LNCaP clone FGC (cell line): ENCODE measurements at regions not wholly inside any gene's neighbourhood (a gene's known extent, or its start where the extent isn't known, plus 50 kb on each side); places are given as distances from the start of the nearest gene placed in this dataset.

Experiments
- DNase-seq: peaks from one replicate; pipeline ENCODE4 v3.0.0-alpha.2; 2011; ENCODE audit warnings: low read depth
- H3K4me3 ChIP-seq: 2 replicates; pipeline ENCODE4 v1.5.1; 2011; ENCODE audit warnings: mild to moderate bottlenecking, low read depth, low read length, control low read depth
- TF ChIP-seq, protein P1 (sequence below): IDR thresholded peaks from 2 replicates; pipeline ENCODE4 v1.5.1; 2012; ENCODE audit warnings: mild to moderate bottlenecking; ENCODE audit not compliant: control insufficient read depth, insufficient read depth; ENCODE audit errors: extremely low read depth

DNA sequence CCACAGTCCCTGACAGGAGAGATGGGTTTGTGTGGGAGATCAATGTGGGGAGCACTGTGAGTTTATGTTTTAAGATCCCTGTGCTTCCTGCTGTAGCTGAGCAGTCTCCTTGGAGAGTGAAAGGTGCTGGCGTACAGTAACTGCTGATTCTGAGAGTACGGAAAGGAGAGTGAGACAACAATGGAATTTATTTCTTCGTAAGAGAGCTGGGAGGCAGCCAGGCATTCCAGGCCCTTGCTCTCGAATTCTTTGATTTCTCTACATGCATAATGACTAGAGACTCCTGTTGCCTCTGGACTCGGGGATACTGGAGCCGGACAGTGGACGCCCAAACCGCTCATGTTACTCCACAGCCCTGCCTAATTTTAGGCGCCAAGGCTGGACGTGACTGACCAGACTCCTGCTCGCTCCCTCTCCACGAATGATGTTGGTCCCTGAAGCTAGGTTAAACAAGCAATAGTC, 131.0 kb upstream of the PHACTR1 start:
- DNase-seq = no peak
- TF ChIP-seq, protein P1, sequence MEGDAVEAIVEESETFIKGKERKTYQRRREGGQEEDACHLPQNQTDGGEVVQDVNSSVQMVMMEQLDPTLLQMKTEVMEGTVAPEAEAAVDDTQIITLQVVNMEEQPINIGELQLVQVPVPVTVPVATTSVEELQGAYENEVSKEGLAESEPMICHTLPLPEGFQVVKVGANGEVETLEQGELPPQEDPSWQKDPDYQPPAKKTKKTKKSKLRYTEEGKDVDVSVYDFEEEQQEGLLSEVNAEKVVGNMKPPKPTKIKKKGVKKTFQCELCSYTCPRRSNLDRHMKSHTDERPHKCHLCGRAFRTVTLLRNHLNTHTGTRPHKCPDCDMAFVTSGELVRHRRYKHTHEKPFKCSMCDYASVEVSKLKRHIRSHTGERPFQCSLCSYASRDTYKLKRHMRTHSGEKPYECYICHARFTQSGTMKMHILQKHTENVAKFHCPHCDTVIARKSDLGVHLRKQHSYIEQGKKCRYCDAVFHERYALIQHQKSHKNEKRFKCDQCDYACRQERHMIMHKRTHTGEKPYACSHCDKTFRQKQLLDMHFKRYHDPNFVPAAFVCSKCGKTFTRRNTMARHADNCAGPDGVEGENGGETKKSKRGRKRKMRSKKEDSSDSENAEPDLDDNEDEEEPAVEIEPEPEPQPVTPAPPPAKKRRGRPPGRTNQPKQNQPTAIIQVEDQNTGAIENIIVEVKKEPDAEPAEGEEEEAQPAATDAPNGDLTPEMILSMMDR = no peak
- no peak overlapping the region for H3K4me3 ChIP-seq

DNA sequence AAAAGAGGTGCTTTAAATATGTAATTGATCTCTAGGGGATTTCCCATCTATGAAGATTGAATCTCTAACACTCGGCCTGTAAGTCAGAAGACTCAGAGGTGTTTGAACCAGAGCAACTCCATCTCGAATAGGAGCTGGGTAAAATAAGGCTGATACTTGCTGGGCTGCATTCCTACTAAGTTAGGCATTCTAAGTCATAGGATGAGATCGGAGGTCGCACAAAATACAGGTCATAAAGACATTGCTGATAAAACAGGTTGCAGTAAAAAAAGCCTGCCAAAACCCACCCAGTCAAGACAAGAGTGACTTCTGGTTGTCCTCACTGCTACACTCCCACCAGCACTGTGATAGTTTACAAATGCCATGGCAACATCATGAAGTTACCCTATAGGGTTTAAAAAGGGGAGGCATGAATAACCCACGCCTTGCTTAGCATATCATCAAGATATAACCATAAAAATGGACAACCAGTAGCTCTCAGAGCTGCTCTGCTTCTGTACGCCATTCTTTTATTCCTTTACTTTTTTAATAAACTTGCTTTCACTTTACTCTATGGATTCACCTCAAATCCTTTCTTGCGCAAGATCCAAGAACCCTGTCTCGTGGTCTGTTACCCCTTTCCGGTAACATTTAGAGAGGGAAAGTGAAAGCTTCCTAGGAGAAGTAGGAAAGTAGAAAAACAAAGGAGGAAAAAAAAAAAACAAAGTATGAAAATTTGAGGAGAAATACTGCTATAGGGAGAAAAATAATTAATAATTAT, 129.7 kb upstream of the PHACTR1 start:
- H3K4me3 ChIP-seq = no peak overlapping the region
- DNase-seq = no peak
- TF ChIP-seq, protein P1 = no peak

DNA sequence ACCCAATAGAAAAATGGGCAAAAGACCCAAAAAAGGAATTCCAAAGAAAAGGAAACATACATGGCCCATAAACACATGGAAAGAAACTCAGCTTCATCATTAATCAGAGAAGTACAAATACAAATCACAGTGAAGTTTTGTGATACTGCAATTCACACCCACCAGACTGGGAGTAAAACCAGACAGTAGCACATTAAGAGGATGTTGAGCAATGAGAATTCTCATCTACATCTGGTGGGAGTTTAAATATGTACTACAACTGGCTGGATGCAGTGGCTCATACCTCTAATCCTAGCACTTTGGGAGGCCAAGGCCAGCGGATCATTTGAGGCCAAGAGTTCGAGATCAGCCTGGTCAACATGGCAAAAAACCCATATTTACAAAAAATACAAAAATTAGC, 125.7 kb upstream of the PHACTR1 start:
- no peak overlapping the region for H3K4me3 ChIP-seq
- DNase-seq = no peak
- TF ChIP-seq, protein P1 = no peak

DNA sequence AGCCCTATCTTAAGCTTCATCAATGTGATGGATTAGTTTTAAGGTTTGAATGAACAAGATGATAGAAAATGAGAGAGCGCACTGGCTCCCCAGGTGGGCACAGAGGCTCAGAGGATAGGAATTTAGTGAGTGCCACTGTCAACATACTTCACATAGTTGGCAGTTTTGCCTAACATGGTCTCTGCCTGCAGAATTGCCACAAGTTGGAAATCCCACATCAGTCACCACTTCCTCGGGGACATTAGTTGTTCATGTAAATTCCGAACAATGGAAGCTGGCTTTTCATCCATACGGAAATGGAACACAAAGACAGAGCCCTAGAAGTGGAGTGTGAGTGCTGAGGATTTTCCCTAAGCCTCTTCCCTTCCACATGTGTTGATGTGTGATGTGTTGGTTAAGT, 123.9 kb upstream of the PHACTR1 start:
- TF ChIP-seq, protein P1 = no peak
- no peak overlapping the region for H3K4me3 ChIP-seq
- DNase-seq = no peak

DNA sequence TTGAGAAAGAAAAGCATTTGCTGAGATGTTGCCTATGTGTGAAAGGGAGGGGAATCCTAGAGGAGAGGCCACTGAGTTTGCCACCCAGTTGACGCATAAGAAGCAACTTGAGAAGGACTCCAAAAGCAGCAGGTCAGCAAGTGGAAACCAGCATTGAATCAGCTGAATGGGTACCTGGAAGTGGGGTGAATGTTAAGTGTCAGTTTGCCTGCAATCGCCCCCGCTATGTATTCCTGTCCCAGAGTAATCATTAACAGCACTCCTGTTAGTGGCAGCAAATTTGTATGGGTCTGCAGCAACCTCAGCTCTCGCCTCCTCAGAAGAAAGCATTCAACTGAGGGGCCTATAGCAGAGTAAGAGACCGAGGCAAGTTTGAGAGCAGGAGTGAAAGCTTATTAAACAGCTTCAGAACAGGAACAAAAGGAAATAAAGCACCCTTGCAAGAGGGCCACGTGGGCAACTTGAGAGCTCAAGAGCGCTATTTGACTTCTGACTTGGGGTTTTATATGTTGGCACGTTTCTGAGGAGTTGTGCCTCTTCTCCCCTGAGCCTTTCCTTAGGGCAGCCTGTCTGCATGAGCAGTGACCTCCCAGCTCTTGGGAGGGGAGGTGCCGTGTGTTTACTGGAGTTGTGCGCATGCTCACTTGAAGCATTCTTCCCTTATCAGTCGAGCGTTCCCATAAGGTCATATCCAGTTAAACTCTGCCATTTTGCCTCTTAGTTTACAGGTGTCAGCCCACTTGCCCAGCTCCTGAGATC, 122.6 kb upstream of the PHACTR1 start:
- H3K4me3 ChIP-seq = no peak overlapping the region
- TF ChIP-seq, protein P1 = no peak
- no peak for DNase-seq

DNA sequence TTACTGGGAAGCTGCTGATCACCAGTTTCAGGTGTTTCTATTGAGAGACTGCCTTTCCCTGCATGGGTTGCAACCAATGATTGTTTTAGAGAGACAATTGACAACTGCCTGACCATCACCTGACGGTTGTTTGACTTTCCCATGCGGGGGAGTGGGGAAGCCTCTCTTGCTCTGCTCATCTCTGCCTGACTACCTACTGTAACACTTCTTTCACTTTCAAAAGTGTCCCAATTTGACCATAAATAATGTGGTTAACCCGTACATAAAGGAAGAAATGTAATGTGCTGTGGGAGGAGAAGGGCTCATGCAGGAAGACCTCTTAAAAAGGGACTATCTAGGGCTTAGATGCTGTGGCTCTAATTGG, 122.1 kb upstream of the PHACTR1 start:
- no peak for DNase-seq
- TF ChIP-seq, protein P1 = no peak

More for the DNA sequence above, 122.1 kb upstream of the PHACTR1 start:
- no peak overlapping the region for H3K4me3 ChIP-seq
